GM11168 (cell line): ENCODE measurements at regions not wholly inside any gene's neighbourhood (a gene's known extent, or its start where the extent isn't known, plus 50 kb on each side); places are given as distances from the start of the nearest gene placed in this dataset.

ENCODE experiments used
- in situ Hi-C: fragments of 300-500 bp; cut with MboI; formaldehyde crosslinking; loops from one replicate; pipeline ENCODE4 v1.12.0; 2022; ENCODE audit warnings: low sequenced_read_pairs; ENCODE audit not compliant: unreplicated experiment

DNA sequence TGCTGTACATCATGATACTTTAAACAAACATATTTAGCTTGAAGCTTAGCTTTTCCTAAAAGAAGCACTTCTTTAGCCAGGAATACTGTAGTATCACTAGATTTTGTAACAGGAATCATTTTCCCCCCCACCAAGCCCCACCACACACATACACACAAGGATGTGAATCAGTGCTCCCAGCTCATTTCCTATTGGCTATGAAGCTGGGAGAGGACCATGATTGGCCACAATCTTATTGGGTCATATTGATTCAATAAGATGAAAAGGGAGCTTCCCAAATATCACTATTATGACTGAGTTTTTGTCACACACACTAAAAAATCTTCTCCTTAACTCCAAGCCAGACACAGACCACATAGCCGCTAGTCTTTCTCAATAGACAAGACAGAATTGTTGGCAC is 140.5 kb upstream of the TNFAIP3 start:
- in situ Hi-C loops = no loop called here

DNA sequence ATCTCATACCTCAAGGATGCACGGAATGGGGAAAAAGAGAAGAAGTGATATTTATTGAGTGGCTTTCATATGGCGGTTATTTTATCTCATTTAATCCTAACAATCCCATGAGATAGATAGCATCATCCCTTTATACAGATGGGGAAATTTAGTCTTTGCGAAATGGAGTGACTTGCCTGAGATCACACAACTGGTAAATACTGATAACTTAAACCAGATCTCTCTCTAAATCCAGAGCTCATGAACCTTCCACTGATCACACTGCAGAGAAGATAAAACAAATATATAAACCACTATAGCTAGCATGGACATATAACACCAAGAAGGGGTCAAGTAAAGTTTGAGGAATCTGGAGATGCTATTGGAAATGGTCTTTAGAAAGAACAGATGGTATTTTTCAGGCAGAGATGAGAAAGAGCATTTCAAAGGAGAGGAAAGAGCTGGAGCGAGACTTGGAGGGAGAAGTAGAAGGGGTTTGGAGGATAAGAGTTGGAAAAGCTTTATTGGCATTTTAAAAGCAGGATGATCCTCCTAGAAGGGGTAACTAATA is 139.8 kb upstream of the TNFAIP3 start:
- in situ Hi-C loops = no loop called here

DNA sequence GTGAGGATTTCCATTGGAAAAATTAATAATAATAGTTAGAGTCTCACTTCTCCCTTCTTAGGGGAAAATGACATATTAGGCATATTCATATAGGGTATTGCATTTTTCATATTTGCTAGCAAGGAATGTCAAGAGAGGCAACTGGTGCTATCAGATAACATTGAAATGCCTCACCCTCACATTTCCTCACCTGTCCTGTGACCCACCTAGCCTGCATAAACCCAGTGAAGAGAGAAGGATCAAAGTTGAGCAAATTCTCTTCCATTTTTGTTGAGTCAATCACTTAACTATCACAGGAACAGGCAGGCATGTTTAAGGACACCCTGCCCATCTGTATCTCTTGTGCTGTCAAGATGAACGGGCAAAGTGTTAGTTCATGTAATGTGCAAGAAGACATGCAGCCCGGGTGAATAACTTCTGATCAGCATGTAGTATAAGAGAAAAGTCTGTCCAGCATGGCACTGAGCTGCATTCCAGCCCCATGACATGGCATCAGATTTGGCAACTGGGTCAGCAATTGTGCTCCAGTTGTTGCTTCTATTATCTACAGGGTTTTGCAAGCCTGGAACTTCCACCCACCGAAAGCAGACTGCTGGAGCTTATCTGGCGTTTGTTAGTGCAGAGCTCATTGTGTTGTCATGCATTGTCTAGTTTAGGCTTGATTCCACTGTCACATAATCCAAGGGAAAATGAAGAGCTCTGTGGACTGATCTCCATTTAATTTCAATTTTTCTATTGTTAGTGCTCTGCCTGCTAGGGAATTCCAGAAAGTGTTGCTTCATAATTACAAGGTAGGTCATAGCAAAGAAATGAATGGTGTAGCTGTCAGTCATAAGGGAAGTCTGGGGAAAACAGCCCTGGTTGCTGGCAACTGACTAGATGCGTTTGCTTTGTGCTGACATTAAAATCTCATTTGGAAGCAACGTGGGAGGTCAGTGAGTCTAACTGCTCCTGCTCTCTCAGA is 138.4 kb upstream of the TNFAIP3 start:
- in situ Hi-C loops = no loop called here

DNA sequence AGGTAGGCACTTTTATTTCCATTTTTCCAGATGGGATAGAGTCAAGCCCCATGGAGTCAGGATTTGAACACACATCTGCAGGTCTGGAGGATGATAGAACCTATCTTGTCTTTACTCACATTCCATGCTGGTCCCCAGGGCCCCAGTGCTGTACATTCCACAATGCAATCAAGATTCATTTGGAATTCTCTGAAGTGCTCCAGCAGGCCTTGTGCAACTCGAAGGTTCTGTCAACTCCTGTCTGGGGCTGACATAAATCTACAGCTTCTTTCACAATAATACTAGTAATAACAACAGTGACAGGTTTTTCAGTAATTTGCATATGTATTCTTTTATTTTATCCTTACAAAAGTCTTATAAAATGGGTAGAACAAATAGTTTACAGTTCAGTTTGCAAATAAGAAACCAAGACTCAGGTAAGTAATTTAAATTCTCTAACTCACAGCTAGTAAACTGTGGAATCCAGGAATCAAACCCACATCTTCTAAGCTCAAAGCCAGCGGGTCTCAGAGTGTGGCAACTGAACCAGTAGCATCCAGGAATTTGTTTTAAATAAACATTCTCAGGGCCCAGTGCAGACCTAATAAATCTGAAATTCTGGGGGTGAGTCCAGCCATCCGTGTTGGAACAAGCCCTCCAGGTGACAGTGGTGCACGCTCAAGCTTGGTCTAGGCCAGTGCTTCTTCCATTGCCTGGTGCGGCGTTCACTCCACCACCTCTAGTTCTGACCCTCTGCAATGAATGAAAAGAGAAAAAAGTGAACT is 137.0 kb upstream of the TNFAIP3 start:
- in situ Hi-C loops = no loop called here

DNA sequence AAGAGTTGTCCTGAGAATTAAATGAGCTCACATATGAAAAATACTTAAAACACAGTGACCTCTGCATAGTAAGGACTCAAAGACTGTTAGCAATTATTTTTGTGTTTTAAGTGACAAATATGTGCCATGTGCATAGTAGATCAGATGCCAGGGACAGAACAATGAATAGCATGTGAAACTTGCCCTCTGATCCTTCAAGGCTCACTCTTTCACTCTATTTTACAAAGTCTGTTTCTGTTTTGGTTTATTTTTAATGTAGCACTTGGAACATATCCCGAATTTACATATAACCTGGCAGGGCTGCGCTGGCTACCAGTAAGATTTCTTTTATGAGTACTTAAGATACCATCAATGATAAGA is 135.5 kb upstream of the TNFAIP3 start:
- in situ Hi-C loops = no loop called here

DNA sequence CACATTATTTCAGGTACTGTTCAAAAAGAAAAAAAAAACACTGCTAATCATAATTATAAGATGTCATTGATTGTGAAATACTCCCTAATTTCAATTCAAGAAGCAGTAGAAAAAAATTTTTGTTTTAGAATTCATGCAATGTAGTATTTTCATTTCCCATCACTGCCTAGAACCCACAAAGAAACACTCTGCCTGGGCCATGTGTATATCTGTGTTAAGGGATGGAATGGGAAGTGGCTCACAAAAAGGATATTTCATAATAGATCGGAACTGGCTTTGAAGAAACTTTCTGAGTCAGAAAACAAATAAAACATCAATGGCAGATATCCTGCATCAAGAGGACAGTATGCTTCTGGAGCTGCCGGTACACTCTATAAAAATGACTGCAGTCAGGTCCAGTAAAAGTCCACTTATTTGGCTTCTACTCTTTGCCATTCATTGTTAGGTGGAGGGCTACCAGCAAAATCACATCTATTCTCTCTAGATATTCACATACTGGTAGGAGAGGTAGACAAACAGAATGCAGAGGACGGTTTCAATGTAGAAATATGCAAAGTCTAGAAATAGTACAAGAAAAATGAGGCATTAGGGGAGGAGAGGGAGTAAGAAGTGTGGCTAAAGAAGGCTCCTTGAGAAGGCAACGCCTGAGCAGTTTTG is 135.0 kb upstream of the TNFAIP3 start:
- in situ Hi-C loops = no loop called here

DNA sequence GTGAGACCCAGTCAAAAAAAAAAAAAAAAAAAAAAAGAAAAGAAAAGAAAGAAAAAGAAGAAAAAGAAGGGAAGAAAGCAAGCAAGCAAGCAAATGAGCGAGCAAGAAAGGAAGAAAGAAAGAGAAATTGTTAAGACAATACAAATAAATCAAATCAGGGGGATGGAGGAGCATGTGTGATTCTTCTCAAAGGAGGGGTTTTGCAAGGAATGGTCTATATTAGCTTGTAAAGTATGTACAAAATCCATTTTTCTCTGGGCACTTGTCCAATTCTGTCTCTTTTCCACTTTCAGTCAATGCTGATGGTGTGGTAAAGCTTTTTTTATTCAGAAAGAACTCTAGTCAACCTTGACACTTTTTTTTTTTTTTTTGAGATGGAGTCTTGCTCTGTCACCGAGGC is 133.7 kb upstream of the TNFAIP3 start:
- in situ Hi-C loops = no loop called here

DNA sequence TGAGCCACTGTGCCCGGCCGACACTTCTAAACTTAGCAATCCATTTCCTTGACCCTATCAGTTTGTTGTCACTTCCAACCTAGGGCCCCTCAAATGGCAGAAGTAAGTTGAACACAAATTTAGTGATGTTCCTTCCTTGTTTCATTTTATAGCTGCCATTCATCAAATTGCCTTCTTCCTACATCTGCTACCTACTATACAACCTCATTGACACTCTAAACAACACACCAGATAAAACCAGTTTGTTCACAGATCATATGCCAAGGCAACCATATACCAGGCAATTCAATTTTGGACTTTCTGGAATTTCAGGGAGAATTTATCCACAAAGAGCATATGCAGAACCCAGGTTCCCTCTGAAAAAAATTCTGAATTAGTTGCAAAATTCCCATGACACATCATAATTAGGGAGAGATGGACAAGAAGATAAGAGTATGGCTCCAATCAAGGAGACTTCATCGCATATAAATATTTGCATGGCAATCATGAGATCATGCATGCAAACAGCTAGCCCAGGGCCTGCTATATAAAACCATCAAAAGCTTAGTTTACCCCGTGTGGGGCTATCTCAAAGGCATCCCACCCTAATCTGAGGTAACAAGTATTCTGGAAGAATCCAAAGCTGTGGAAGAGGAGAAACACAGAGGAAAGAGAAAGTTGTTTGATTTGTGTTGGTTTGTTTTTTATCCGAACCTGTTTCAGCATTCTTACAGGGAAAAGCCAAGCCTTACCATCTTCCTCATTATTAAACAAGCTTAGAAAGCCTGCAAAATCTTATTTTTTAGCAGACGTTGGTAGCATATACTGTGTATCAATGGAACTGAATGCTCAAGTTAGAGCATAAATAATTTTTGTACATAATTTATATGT is 132.8 kb upstream of the TNFAIP3 start:
- in situ Hi-C loops = no loop called here

DNA sequence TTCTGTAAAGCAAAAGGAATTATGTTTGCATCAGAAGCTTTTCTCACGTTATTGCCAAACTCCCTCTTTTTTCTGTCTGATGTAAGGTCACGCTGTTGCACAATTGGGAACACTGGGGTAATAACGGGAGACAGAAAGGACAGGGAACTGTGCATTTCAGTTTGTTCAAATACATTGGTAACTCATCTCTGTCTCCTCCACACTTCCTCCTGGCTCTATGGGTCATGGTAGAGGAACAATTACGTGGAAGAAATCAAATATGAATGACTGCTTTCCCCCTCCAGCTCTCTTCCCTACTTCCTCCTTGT is 132.2 kb upstream of the TNFAIP3 start:
- in situ Hi-C loops = no loop called here

DNA sequence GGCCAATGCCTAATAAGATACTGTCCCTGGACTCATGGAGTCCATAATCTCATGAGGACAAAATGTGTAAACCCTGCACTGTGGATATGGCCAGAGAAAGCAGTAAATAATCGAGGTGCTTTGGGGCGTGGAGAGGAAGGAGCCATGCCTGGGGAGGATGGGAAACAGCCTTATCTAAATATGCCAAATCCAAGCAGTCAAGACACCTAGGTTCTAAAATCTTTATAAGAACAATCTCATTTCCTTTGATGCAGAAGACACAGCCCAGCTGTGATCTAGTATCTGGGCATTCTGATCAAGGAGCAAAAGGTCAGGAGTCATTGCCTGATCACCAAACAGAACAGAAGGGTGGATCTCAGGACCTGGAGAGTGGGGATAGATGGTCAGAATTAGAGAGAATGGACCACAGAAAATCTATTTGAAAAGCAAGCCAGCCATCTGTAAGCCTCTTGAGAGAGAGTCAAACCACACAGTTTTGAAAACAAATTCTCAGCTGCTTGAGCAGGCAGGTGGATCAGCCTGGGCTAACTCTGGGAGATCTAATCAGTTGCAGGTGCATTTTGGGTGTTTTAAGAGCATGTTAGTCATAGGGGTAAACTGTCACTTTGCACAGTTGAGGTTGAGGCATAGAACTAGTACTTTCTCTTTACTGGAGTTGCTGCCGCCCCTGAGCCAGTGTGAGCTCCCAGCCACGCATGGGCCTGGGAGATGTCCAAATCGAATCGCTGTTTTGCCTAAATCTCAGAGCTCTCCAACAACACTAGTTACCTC is 130.8 kb upstream of the TNFAIP3 start:
- in situ Hi-C loops = no loop called here

DNA sequence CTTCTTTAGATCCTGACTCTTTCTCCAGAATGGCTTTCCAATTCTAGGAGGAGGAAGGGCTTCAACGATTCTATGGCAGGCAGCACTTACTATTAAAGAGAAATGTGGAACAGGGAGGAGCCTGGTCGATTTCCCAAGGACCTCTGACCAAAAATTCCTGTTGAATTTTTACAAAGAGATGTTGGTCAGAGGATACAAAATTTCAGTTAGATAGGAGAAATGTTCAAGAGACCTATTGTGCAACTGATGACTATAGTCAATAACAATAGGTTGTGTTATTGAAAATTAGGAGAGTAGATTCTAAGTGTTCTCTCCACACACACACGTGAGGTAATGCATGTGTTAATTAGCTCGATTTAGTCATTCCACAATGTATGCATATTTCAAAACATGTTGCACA is 130.1 kb upstream of the TNFAIP3 start:
- in situ Hi-C loops = no loop called here

DNA sequence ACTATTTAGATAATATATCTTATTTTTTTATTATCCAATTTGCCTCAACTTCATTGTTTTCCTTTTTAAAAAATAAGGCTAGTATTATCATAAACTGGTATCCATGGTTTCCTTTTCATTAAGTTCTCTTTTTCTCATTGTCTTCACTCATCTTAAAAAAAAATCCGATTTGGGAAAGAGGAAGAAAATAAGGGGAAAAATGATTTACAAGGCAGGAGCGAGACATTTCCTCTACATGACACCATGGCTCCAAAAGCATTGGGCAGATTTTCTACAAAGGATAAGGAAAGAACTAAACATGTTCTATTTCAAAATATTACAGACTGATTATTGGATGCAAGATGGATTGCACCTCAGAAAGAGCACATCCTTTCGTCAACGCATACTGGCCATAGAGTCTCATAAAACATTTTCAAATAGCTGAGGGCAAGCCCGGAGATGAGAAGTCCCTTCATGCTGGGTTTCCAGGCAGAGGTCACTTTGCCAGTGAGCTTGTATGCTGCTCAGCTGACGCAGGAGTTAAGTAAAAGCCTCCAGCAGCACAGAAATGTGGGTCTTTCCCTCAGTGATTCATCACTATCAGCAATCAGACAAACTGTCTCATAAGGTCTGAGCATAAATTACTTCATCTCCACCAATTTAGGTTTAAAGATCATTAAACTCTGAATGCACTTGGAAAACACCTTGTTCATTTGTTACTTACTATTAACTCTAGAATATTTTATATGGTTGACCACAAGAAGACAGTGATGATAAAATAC is 129.0 kb upstream of the TNFAIP3 start:
- in situ Hi-C loops = no loop called here

DNA sequence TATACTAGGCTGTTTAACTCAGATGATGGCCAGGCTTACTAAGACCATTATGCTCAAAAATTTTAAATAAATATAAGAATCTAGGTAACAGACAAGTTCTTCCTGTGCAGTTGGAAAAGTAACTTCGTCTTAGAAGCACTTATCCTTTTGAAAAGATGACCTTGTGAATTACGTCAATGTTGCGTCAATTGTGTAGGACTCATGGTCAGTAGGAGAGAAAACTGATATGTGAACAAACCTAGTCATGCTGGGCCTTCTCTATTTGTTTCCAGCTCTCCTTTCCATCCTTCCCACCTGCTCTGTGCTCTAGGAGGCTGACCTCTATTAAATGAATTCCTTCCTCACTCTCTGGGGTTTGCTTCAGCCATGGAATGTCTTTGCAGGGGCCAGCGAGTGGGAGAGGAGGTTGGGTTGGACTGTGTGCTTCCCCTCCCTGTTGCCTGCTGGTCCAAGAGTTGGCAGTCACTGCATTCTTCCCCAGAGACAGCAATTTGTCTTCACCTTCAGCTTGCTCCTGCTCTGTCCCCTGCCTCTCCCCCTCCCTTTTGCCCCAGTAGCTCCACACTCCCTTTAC is 128.0 kb upstream of the TNFAIP3 start:
- in situ Hi-C loops = no loop called here

DNA sequence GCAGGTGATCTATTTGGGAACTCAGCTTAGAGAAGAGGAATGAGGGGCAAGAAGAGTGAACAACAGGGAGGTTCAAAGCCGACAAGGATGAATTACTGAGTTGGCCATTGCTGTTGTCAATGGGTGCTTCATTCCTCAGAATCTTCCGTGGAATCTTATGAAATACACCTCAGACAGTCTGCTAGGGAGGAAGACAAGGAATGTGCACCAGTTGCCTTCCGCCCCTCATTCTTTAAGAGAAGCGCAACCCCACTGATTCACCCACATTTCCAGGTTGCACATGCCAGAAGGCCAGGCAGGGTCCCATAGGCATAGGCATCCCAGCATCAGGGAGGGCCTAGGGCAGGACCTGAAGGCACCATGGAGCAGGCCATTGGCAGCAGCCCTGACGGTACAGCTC is 127.5 kb upstream of the TNFAIP3 start:
- in situ Hi-C loops = no loop called here

DNA sequence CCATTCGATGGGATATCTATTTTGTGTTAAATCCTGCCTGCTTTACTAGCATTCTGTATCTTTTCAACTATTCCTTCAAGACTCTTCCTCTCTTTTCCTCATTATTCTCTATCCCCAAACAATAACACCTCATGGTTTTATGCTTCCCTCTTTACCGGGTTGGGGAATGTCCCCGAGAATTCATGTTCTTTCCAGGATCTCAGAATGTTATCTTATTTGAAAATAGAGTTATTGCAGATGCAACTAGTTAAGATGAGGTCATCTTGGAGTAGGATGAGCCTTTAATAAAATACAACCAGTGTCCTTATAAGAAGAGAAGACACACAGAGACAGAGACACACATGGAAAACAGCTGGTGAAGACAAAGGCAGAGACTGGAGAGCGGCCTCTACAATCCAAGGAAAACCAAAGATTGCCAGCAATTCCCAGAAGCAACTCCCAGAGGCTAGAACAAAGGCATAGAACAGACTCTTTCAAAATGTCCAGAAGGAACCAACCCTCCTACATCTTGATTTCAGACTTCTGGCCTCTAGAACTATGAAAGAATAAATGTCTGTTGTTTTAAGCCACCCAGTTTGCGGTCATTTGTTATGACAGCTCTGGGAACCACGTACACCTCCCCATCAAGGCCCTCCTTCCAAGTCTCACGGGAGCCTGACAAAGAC is 126.8 kb upstream of the TNFAIP3 start:
- in situ Hi-C loops = no loop called here

DNA sequence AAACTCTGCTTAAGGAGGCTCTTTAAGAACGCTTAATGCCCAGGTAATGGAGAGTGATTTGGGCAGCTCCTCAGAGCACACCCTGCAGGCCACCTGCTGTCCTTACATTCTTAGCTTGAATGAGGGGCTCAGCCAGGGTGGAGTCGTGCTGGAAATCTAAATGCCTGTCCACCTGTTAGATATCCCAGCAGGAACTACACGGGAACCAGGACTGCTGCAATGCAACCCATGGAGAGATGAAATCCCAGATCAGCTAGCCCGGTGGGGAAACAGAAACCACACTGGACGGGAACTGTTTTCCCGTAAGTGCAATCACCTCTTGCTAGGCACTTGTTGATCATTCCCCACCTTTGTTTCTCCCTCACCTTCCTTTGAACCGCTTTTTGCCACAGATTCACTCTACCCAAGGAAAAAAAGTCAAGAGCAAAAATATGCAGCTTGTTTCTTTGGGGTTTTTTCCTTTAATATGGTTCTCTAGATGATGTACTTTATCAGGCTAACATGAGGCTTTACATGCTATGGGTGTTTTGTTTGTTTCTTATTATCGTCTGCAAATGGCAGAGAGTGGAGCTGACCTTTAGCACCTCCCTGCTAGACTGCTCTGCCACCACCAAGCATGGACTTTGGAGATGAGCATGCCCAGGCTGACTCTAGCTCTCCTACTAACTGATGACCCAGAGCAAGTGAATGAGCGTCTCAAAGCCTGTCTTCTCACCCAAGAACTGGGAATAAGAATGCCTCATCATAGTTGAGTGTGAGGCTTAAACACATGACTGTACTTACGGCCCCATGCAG is 125.9 kb upstream of the TNFAIP3 start:
- in situ Hi-C loops = no loop called here

DNA sequence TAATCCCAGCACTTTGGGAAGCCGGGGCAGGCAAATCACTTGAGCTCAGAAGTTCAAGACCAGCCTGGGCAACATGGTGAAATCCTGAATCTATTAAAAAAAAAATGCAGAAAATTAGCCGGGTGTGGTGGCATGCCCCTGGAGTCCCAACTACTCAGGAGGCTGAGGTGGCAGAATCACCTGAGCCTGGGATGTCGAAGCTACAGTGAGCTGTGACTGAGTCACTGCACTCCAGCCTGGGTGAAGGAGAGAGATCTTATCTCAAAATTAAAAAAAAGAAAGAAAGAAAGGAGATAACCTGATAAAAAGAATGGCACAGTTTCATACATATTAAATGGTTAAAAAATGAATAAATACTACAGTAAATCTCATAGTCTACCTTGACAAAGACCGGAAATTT is 123.6 kb upstream of the TNFAIP3 start:
- in situ Hi-C loops = no loop called here
